ENCODE measurements at regions not wholly inside any gene's neighbourhood (a gene's known extent, or its start where the extent isn't known, plus 50 kb on each side); places are given as distances from the start of the nearest gene placed in this dataset.

DNA sequence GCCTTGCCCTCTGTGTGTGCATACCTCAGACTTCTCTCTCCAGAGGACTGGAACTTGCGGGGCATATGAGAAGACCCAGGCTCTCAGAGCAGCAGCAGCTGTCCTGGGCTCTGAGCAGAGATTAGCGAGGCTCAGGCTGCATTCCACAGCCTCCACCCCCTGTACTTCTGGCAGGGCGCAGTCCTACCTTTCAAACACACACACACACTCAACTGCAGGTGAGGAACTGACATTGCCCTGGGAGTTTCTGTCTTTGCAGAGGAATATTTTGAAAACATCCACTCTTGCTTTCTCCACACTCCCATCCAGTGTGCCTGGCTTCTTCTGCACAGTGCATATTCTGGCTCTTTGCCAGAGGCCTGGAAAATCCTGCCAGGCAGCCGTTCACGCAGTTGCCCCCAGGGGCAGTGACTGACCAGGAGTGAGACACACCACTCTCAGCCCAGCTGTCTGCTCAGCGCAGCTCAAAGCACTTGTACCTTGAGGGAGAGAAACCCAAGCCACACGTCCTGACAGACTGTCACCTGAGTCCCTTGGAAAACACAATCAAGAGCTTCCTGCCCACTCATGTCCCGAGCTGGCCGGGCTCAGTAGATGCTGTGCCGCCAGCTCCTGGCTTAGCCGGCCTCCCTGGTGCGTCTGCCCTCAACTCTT, 460.8 kb downstream of the RNF144A start:
- H3K4me1 ChIP-seq (ENCODE audit: control insufficient read depth, insufficient read depth, low read length): no peaks in the 10 kb centered on the region
- H3K36me3 ChIP-seq (ENCODE audit: control insufficient read depth in 2 of 2, insufficient read depth in 1 of 2, low read length in 2 of 2): no peaks in the 10 kb centered on the region
- ChIA-PET POLR2A (no interaction called here), CTCF (interaction anchor here (1.2 kb wide), 1 partner anchor 37 kb away, joined by 4 read pairs; no protein-coding TSS in a partner anchor)
- H3K4me3 ChIP-seq (ENCODE audit: low read depth, low read length): no peak overlapping the region
- H3K9me3 ChIP-seq (ENCODE audit: control insufficient read depth, insufficient read depth, low read depth, low read length): no peaks in the 10 kb centered on the region
- TF ChIP-seq, protein P1, sequence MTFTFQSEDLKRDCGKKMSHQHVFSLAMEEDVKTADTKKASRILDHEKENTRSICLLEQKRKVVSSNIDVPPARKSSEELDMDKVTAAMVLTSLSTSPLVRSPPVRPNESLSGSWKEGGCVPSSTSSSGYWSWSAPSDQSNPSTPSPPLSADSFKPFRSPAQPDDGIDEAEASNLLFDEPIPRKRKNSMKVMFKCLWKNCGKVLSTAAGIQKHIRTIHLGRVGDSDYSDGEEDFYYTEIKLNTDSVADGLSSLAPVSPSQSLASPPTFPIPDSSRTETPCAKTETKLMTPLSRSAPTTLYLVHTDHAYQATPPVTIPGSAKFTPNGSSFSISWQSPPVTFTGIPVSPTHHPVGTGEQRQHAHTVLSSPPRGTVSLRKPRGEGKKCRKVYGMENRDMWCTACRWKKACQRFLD (tag by site-specific recombination; IDR thresholded peaks at IDR 0.05): no peak
- TF ChIP-seq ZNF266 (tag by site-specific recombination; IDR thresholded peaks at IDR 0.05; ENCODE audit: low read depth) (no peak), ZBTB21 (tag by site-specific recombination; IDR thresholded peaks at IDR 0.05) (no peak), YY1 (tag by site-specific recombination; IDR thresholded peaks at IDR 0.05) (no peak), ZNF610 (tag by site-specific recombination; IDR thresholded peaks at IDR 0.05; ENCODE audit: borderline replicate concordance) (no peak), ZNF114 (tag by site-specific recombination; IDR thresholded peaks at IDR 0.05) (no peak), MZF1 (tag by site-specific recombination; IDR thresholded peaks at IDR 0.05; ENCODE audit: borderline replicate concordance) (no peak), ZNF335 (tag by site-specific recombination; conservative IDR thresholded peaks at IDR 0.05) (no peak), ZNF555 (tag by site-specific recombination; conservative IDR thresholded peaks at IDR 0.05) (no peak), MEIS1 (CRISPR knock-in tag; IDR thresholded peaks at IDR 0.05; ENCODE audit: borderline replicate concordance) (no peak), EGR2 (tag by site-specific recombination; IDR thresholded peaks at IDR 0.05; ENCODE audit: low read depth) (no peak), ZFHX2 (tag by site-specific recombination; conservative IDR thresholded peaks at IDR 0.05) (no peak), RBAK (tag by site-specific recombination; IDR thresholded peaks at IDR 0.05) (no peak), ZSCAN4 (tag by site-specific recombination; IDR thresholded peaks at IDR 0.05) (no peak), ZNF548 (tag by site-specific recombination; IDR thresholded peaks at IDR 0.05) (no peak), ZSCAN30 (tag by site-specific recombination; IDR thresholded peaks at IDR 0.05) (no peak), HOXC10 (CRISPR knock-in tag; IDR thresholded peaks at IDR 0.05) (no peak), ZNF184 (tag by site-specific recombination; IDR thresholded peaks at IDR 0.05) (no peak), ZNF416 (tag by site-specific recombination; IDR thresholded peaks at IDR 0.05) (no peak)
- H3K27ac ChIP-seq (ENCODE audit: extremely low read depth, low read depth, low read length): no peak overlapping the region

GRCh38 chr2:7378591-7378990, 461.4 kb downstream of the RNF144A start:
- TF ChIP-seq ZNF701 (tag by site-specific recombination; IDR thresholded peaks at IDR 0.05) (no peak), ZNF529 (tag by site-specific recombination; IDR thresholded peaks at IDR 0.05; ENCODE audit: insufficient replicate concordance) (no peak), ZXDB (tag by site-specific recombination; IDR thresholded peaks at IDR 0.05) (no peak), ZFP3 (tag by site-specific recombination; IDR thresholded peaks at IDR 0.05; ENCODE audit: low read depth) (no peak), ZNF629 (tag by site-specific recombination; IDR thresholded peaks at IDR 0.05) (no peak), ZNF510 (tag by site-specific recombination; IDR thresholded peaks at IDR 0.05; ENCODE audit: insufficient replicate concordance) (no peak), OSR2 (tag by site-specific recombination; IDR thresholded peaks at IDR 0.05) (no peak)
- TF ChIP-seq, protein P2, sequence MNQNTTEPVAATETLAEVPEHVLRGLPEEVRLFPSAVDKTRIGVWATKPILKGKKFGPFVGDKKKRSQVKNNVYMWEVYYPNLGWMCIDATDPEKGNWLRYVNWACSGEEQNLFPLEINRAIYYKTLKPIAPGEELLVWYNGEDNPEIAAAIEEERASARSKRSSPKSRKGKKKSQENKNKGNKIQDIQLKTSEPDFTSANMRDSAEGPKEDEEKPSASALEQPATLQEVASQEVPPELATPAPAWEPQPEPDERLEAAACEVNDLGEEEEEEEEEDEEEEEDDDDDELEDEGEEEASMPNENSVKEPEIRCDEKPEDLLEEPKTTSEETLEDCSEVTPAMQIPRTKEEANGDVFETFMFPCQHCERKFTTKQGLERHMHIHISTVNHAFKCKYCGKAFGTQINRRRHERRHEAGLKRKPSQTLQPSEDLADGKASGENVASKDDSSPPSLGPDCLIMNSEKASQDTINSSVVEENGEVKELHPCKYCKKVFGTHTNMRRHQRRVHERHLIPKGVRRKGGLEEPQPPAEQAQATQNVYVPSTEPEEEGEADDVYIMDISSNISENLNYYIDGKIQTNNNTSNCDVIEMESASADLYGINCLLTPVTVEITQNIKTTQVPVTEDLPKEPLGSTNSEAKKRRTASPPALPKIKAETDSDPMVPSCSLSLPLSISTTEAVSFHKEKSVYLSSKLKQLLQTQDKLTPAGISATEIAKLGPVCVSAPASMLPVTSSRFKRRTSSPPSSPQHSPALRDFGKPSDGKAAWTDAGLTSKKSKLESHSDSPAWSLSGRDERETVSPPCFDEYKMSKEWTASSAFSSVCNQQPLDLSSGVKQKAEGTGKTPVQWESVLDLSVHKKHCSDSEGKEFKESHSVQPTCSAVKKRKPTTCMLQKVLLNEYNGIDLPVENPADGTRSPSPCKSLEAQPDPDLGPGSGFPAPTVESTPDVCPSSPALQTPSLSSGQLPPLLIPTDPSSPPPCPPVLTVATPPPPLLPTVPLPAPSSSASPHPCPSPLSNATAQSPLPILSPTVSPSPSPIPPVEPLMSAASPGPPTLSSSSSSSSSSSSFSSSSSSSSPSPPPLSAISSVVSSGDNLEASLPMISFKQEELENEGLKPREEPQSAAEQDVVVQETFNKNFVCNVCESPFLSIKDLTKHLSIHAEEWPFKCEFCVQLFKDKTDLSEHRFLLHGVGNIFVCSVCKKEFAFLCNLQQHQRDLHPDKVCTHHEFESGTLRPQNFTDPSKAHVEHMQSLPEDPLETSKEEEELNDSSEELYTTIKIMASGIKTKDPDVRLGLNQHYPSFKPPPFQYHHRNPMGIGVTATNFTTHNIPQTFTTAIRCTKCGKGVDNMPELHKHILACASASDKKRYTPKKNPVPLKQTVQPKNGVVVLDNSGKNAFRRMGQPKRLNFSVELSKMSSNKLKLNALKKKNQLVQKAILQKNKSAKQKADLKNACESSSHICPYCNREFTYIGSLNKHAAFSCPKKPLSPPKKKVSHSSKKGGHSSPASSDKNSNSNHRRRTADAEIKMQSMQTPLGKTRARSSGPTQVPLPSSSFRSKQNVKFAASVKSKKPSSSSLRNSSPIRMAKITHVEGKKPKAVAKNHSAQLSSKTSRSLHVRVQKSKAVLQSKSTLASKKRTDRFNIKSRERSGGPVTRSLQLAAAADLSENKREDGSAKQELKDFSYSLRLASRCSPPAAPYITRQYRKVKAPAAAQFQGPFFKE (tag by site-specific recombination; IDR thresholded peaks at IDR 0.05; ENCODE audit: borderline replicate concordance): no peak
- ChIA-PET POLR2A (no interaction called here), CTCF (interaction anchor here (1.2 kb wide), 2 partner anchors 38 to 175 kb away, joined by 3 to 4 read pairs; no protein-coding TSS in a partner anchor)
- Histone ChIP-seq H3K4me3 (ENCODE audit: low read depth, low read length) (no peak overlapping the region), H3K36me3 (ENCODE audit: control insufficient read depth in 2 of 2, insufficient read depth in 1 of 2, low read length in 2 of 2) (no peaks in the 10 kb centered on the region), H3K27ac (ENCODE audit: extremely low read depth, low read depth, low read length) (no peak overlapping the region), H3K4me1 (ENCODE audit: control insufficient read depth, insufficient read depth, low read length) (no peaks in the 10 kb centered on the region), H3K9me3 (ENCODE audit: control insufficient read depth, insufficient read depth, low read depth, low read length) (no peaks in the 10 kb centered on the region)
